ENCODE measurements at regions not wholly inside any gene's neighbourhood (a gene's known extent, or its start where the extent isn't known, plus 50 kb on each side); places are given as distances from the start of the nearest gene placed in this dataset.

DNA sequence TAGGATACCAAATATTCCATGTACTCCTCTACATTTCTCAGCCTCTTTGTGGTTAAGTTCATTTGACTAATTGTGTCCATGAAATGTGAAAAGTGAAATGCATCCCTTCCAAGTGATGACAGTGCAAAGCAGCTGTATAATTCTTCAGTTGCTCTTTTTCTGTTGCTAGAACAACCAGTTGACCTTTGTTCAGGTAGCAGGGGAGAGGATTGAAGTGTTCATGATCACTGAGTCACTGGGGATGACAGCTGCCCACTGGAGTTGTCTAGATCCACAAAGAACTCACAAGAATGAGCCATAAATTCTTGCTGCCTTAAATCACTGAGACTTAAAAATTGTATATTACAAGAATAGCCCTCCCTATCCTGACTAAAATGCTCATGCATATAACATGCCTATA, 254.6 kb downstream of the EPHA7 start:
- no peak overlapping the region for H3K27ac ChIP-seq
- TF ChIP-seq, protein P1, sequence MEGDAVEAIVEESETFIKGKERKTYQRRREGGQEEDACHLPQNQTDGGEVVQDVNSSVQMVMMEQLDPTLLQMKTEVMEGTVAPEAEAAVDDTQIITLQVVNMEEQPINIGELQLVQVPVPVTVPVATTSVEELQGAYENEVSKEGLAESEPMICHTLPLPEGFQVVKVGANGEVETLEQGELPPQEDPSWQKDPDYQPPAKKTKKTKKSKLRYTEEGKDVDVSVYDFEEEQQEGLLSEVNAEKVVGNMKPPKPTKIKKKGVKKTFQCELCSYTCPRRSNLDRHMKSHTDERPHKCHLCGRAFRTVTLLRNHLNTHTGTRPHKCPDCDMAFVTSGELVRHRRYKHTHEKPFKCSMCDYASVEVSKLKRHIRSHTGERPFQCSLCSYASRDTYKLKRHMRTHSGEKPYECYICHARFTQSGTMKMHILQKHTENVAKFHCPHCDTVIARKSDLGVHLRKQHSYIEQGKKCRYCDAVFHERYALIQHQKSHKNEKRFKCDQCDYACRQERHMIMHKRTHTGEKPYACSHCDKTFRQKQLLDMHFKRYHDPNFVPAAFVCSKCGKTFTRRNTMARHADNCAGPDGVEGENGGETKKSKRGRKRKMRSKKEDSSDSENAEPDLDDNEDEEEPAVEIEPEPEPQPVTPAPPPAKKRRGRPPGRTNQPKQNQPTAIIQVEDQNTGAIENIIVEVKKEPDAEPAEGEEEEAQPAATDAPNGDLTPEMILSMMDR (IDR thresholded peaks at IDR 0.05), result no peak
- H3K4me3 ChIP-seq, result no peak overlapping the region
- DNase-seq (ENCODE audit: low spot score), result no peak

DNA sequence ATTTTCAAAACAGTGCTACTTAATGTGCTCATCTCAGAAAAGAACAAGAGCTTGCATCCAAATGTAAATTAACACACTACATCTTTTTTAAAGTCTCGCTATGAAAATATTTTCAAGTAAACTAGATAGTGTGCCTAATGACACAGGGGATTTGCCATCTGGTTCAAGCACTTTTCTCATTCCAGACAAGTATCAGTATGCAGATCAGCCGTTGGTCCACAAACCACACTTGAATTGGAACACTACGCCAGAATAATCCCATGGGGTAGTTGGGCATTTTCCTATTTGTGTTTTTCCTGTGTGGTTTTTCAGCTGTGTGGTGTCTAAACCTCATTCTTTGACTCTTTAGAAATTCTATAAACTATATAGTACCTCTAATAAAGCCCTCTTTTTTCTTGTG, 256.2 kb downstream of the EPHA7 start:
- Histone ChIP-seq H3K27ac (no peak overlapping the region), H3K4me3 (no peak overlapping the region)
- DNase-seq (ENCODE audit: low spot score), result no peak
- TF ChIP-seq, protein P1 (IDR thresholded peaks at IDR 0.05), result no peak

DNA sequence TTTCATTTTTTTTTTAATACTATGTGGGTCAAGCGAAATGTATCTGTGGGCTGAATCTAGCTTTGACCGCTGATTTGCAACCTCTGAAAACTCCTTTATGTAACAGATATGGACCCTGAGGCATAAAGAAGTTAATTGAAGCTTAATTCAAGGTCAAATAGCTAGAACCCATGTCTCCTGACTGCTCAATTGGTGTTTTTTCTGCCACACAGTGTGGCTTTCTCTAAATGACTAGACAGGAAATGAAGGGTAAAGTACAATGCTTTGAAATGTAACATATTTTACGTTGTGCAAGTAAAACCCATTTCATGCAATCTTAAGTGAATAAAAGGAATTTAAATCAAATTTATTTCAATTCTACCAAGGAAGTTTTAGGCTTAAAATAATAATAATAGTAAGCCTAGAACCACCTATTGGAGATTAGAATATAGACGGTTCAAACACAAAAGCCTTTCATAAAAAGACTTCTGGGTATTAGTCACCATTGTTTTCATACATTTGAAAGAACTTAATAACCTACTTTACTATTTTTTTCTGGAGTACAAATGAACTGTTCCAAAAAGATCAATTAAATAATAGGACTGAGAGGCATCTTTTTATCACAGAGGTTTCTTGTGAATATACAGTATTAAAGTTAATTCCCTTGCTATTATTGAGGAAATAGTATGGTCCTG, 279.8 kb downstream of the EPHA7 start:
- TF ChIP-seq, protein P1 (IDR thresholded peaks at IDR 0.05), result no peak
- Histone ChIP-seq H3K4me3 (no peak overlapping the region), H3K27ac (no peak overlapping the region)
- DNase-seq (ENCODE audit: low spot score), result no peak

DNA sequence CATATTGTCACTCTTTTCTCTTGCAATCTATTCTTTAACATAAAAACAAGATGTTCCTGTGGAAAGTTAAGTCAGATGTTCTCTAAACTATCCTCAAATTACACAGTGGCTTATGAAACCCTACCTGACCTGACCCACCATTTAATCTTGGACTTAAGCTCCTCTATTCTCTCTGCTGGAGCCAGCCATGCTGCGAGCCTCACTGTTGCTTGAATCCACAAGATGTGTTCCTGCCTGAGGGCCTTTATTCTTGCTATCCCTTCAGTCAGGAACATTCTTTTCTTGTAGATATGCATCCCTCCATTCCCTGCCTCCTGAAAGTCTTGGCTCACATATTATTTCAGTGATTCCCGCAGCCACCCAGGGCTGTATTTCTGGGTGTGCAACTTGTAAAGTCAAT, 283.2 kb downstream of the EPHA7 start:
- DNase-seq (ENCODE audit: low spot score), result no peak
- no peak overlapping the region for H3K4me3 ChIP-seq

GRCh38 chr6:93124006-93124632, 295.2 kb downstream of the EPHA7 start:
- Histone ChIP-seq H3K27ac (no peak overlapping the region), H3K4me3 (no peak overlapping the region)
- TF ChIP-seq, protein P1 (IDR thresholded peaks at IDR 0.05), result no peak
- no peak for DNase-seq (ENCODE audit: low spot score)

More for the DNA sequence above, 283.2 kb downstream of the EPHA7 start:
- no peak overlapping the region for H3K27ac ChIP-seq
- TF ChIP-seq, protein P1 (IDR thresholded peaks at IDR 0.05), result no peak

GRCh38 chr6:93123585-93123984, 295.8 kb downstream of the EPHA7 start:
- Histone ChIP-seq H3K4me3 (no peak overlapping the region), H3K27ac (no peak overlapping the region)
- TF ChIP-seq, protein P1 (IDR thresholded peaks at IDR 0.05), result no peak
- DNase-seq (ENCODE audit: low spot score), result no peak

DNA sequence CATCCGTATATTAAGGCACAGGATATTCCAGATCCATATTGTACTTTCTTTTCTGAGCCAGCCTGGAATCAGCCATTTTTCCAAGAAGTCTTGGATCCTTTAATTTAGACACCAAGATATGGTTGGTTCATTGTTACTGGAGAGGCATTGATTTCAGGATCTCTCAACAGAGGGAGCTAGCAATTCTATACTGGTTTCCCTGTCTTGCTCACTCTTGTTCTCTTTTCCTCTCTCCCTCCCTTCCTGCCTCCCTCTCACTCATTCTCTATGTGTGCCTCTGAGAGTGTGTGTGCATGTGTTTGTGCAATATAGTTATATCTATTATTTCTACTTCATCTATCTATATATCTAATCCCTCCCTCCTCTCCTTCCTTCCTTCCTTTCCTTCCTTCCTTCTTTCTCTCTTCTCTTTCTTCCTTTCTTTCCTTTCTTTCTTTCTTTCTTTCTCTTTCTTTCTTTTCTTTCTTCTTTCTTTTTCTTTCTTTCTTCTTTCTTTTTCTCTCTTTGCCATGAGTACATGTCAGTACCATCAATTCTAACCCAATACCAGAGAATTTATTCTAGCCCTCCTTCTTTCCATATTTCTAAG, 299.1 kb downstream of the EPHA7 start:
- Histone ChIP-seq H3K27ac (no peak overlapping the region), H3K4me3 (no peak overlapping the region)
- TF ChIP-seq, protein P1 (IDR thresholded peaks at IDR 0.05), result no peak
- no peak for DNase-seq (ENCODE audit: low spot score)
